H9 (cell line): ENCODE measurements at regions not wholly inside any gene's neighbourhood (a gene's known extent, or its start where the extent isn't known, plus 50 kb on each side); places are given as distances from the start of the nearest gene placed in this dataset.

ENCODE experiments used
- DNase-seq: peaks from one replicate; pipeline ENCODE4 v3.0.0-alpha.2; 2017
- H2AFZ ChIP-seq: one replicate; pipeline ENCODE4 v1.6.1; 2013; ENCODE audit warnings: mild to moderate bottlenecking, low read length, control low read depth, moderate library complexity
- H2AK5ac ChIP-seq: 2 replicates; pipeline ENCODE4 v1.6.1; 2013; ENCODE audit warnings: low read length, control low read depth, mixed read lengths; ENCODE audit not compliant: insufficient read length
- H2BK120ac ChIP-seq: one replicate; pipeline ENCODE4 v1.6.1; 2013; ENCODE audit warnings: low read depth, mild to moderate bottlenecking, low read length, control low read depth, inconsistent platforms; ENCODE audit not compliant: poor library complexity, severe bottlenecking
- H2BK12ac ChIP-seq: 2 replicates; pipeline ENCODE4 v1.6.1; 2013; ENCODE audit warnings: low read length, control low read depth, mixed read lengths, low read depth; ENCODE audit not compliant: insufficient read length
- H2BK15ac ChIP-seq: 2 replicates; pipeline ENCODE4 v1.6.1; 2013; ENCODE audit warnings: low read depth, low read length, control low read depth
- H2BK20ac ChIP-seq: one replicate; pipeline ENCODE4 v1.6.1; 2013; ENCODE audit warnings: low read depth, mild to moderate bottlenecking, low read length, control low read depth, inconsistent platforms; ENCODE audit not compliant: poor library complexity, severe bottlenecking
- H2BK5ac ChIP-seq: 2 replicates; pipeline ENCODE4 v1.6.1; 2013; ENCODE audit warnings: low read length, control low read depth, mixed read lengths; ENCODE audit not compliant: insufficient read length
- H3K14ac ChIP-seq: 2 replicates; pipeline ENCODE4 v1.6.1; 2013; ENCODE audit warnings: low read length, control low read depth; ENCODE audit not compliant: insufficient read depth
- H3K18ac ChIP-seq: 2 replicates; pipeline ENCODE4 v1.6.1; 2013; ENCODE audit warnings: low read depth, mild to moderate bottlenecking, mixed read lengths, low read length, control low read depth; ENCODE audit not compliant: insufficient read length
- H3K23ac ChIP-seq: 2 replicates; pipeline ENCODE4 v1.6.1; 2013; ENCODE audit warnings: low read length, control low read depth, mixed read lengths, low read depth; ENCODE audit not compliant: insufficient read length
- H3K23me2 ChIP-seq: 2 replicates; pipeline ENCODE4 v1.6.1; 2013; ENCODE audit warnings: low read depth, mild to moderate bottlenecking, mixed read lengths, low read length, control low read depth; ENCODE audit not compliant: insufficient read length, poor library complexity, severe bottlenecking
- H3K27ac ChIP-seq: 2 replicates; pipeline ENCODE4 v1.5.1; 2013; ENCODE audit warnings: low read length, control low read depth, mixed read lengths, low read depth; ENCODE audit not compliant: insufficient read length
- H3K27me3 ChIP-seq: 2 replicates; pipeline ENCODE4 v1.6.1; 2013; ENCODE audit warnings: low read length, control low read depth, inconsistent platforms; ENCODE audit not compliant: insufficient read depth
- H3K4ac ChIP-seq: 2 replicates; pipeline ENCODE4 v1.6.1; 2013; ENCODE audit warnings: low read depth, mild to moderate bottlenecking, control low read depth, inconsistent platforms, low read length, moderate library complexity
- H3K4me1 ChIP-seq: 2 replicates; pipeline ENCODE4 v1.6.1; 2013; ENCODE audit warnings: low read length, control low read depth, inconsistent platforms; ENCODE audit not compliant: insufficient read depth
- H3K4me2 ChIP-seq: 2 replicates; pipeline ENCODE4 v1.6.1; 2013; ENCODE audit warnings: low read length, control low read depth, mixed read lengths; ENCODE audit not compliant: insufficient read length, insufficient read depth
- H3K56ac ChIP-seq: 2 replicates; pipeline ENCODE4 v1.6.1; 2013; ENCODE audit warnings: low read depth, mild to moderate bottlenecking, mixed read lengths, low read length, control low read depth; ENCODE audit not compliant: insufficient read length
- H3K79me1 ChIP-seq: 2 replicates; pipeline ENCODE4 v1.6.1; 2013; ENCODE audit warnings: low read depth, mild to moderate bottlenecking, moderate library complexity, low read length, control low read depth, inconsistent platforms; ENCODE audit not compliant: insufficient read depth, poor library complexity, severe bottlenecking
- H3K79me2 ChIP-seq: 2 replicates; pipeline ENCODE4 v1.6.1; 2013; ENCODE audit warnings: low read length, control low read depth, inconsistent platforms; ENCODE audit not compliant: insufficient read depth
- H3K9ac ChIP-seq: 2 replicates; pipeline ENCODE4 v1.6.1; 2013; ENCODE audit warnings: low read length, control low read depth, mixed read lengths; ENCODE audit not compliant: insufficient read length; ENCODE audit errors: extremely low read depth
- H3K9me3 ChIP-seq: one replicate; pipeline ENCODE4 v1.6.1; 2013; ENCODE audit warnings: low read depth, low read length, inconsistent platforms; ENCODE audit not compliant: control insufficient read depth
- H3T11ph ChIP-seq: one replicate; pipeline ENCODE4 v1.6.1; 2013; ENCODE audit warnings: mild to moderate bottlenecking, low read length, control low read depth, inconsistent platforms
- H4K20me1 ChIP-seq: one replicate; pipeline ENCODE4 v1.6.1; 2013; ENCODE audit not compliant: control insufficient read depth, insufficient read length, insufficient read depth
- H4K5ac ChIP-seq: 2 replicates; pipeline ENCODE4 v1.6.1; 2013; ENCODE audit warnings: low read depth, mild to moderate bottlenecking, mixed read lengths, low read length, control low read depth; ENCODE audit not compliant: insufficient read length
- H4K8ac ChIP-seq: replicated peaks from 2 replicates; pipeline ENCODE4 v1.6.1; 2013; ENCODE audit warnings: low read length, control low read depth, mixed read lengths, low read depth; ENCODE audit not compliant: insufficient read length
- H4K91ac ChIP-seq: 2 replicates; pipeline ENCODE4 v1.6.1; 2013; ENCODE audit warnings: low read depth, mild to moderate bottlenecking, moderate library complexity, mixed read lengths, low read length, control low read depth; ENCODE audit not compliant: insufficient read length
- H3K27ac Mint-ChIP-seq, 3 experiments: 2 replicates in 2 of 3; 3 replicates in 1 of 3; pipeline ENCODE4 v1.8.0; 2020 to 2021; ENCODE audit warnings: mixed read lengths in 3 of 3, mild to moderate bottlenecking in 1 of 3, moderate library complexity in 1 of 3
- H3K27me3 Mint-ChIP-seq: 2 replicates; pipeline ENCODE4 v1.8.0; 2021; ENCODE audit warnings: low read depth, mild to moderate bottlenecking, moderate library complexity, mixed read lengths
- H3K36me3 Mint-ChIP-seq, 3 experiments: 2 replicates in 2 of 3; 3 replicates in 1 of 3; pipeline ENCODE4 v1.8.0; 2020 to 2021; ENCODE audit warnings: low read depth in 3 of 3, mixed read lengths in 3 of 3; ENCODE audit not compliant: insufficient read depth in 1 of 3
- H3K4me1 Mint-ChIP-seq, 2 experiments: 2 replicates each; pipeline ENCODE4 v1.8.0; 2020; ENCODE audit warnings: mixed read lengths in 2 of 2
- H3K4me3 Mint-ChIP-seq, 2 experiments: 2 replicates in 1 of 2; 3 replicates in 1 of 2; pipeline ENCODE4 v1.8.0; 2020 to 2021; ENCODE audit warnings: mild to moderate bottlenecking in 2 of 2, mixed read lengths in 2 of 2, moderate library complexity in 1 of 2
- H3K9me3 Mint-ChIP-seq, 2 experiments: 2 replicates in 1 of 2; 3 replicates in 1 of 2; pipeline ENCODE4 v1.8.0; 2020; ENCODE audit warnings: mild to moderate bottlenecking in 2 of 2, mixed read lengths in 2 of 2, moderate library complexity in 1 of 2
- WGBS: extraction: QIAGEN DNeasy Blood & Tissue Kit; methylation state at CpG from one replicate; pipeline ENCODE4 v1.1.7; 2013; ENCODE audit warnings: missing lambda C conversion rate, low lambda C conversion rate, mixed read lengths; ENCODE audit not compliant: insufficient read length; ENCODE audit errors: extremely low coverage; 5-methylcytosine and 5-hydroxymethylcytosine counted together
- TF ChIP-seq, protein P1 (sequence below): fragments of 200-600 bp; sonication (generic); conservative IDR thresholded peaks from 3 replicates; pipeline ENCODE4 v1.8.0; 2021; ENCODE audit warnings: antibody characterized with exemption, mild to moderate bottlenecking

DNA sequence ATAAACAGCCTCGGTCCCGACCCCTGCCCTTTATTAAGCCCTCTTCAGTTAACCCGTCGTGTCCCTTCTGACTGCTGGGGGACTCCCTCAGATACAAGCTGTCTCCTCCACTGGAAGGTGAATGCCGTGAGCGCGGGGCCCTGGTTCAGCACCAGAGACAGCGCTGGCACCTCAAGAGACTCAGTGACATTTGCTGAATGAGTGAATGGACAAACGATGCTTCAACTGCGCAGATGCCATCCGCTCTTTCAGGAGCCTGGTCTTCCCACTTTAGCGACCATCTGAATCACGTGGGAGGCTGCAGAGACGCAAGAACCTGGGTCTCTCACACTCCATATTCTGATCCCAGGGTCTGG is 92.6 kb upstream of the SFSWAP start:
- Histone ChIP-seq H3K4ac (no peak overlapping the region), H3T11ph (no peak overlapping the region), H3K9ac (no peak overlapping the region), H4K5ac (no peak overlapping the region), H3K79me1 (no peaks in the 10 kb centered on the region), H3K27ac (no peak overlapping the region), H3K18ac (no peak overlapping the region), H4K8ac (no peak overlapping the region), H3K56ac (no peak overlapping the region), H2AFZ (no peak overlapping the region), H3K4me1 (peaks cover 12% of the 10 kb centered on the region; the same call in 1 of the 2 replicates), H4K91ac (no peak overlapping the region), H2AK5ac (no peak overlapping the region), H3K23me2 (no peaks in the 10 kb centered on the region), H2BK20ac (no peak overlapping the region), H2BK12ac (no peak overlapping the region), H2BK15ac (no peak overlapping the region), H3K14ac (no peak overlapping the region), H3K79me2 (no peaks in the 10 kb centered on the region), H2BK5ac (no peak overlapping the region), H4K20me1 (no peaks in the 10 kb centered on the region), H3K23ac (no peak overlapping the region), H3K4me2 (no peak overlapping the region), H3K27me3 (no peaks in the 10 kb centered on the region), H2BK120ac (no peak overlapping the region), H3K9me3 (no peaks in the 10 kb centered on the region)
- no peak overlapping the region for H3K4me3 Mint-ChIP-seq
- DNase-seq = peak; percentile 71
- WGBS = no CpG with 5 or more reads among the region's 14 CpGs
- no peaks in the 10 kb centered on the region for H3K36me3 Mint-ChIP-seq
- peaks cover 26 to 42% of the 10 kb centered on the region in 2 experiments for H3K4me1 Mint-ChIP-seq
- H3K27me3 Mint-ChIP-seq = peaks cover 12% of the 10 kb centered on the region
- no peak overlapping the region for H3K27ac Mint-ChIP-seq
- no peaks in the 10 kb centered on the region for H3K9me3 Mint-ChIP-seq
- TF ChIP-seq, protein P1, sequence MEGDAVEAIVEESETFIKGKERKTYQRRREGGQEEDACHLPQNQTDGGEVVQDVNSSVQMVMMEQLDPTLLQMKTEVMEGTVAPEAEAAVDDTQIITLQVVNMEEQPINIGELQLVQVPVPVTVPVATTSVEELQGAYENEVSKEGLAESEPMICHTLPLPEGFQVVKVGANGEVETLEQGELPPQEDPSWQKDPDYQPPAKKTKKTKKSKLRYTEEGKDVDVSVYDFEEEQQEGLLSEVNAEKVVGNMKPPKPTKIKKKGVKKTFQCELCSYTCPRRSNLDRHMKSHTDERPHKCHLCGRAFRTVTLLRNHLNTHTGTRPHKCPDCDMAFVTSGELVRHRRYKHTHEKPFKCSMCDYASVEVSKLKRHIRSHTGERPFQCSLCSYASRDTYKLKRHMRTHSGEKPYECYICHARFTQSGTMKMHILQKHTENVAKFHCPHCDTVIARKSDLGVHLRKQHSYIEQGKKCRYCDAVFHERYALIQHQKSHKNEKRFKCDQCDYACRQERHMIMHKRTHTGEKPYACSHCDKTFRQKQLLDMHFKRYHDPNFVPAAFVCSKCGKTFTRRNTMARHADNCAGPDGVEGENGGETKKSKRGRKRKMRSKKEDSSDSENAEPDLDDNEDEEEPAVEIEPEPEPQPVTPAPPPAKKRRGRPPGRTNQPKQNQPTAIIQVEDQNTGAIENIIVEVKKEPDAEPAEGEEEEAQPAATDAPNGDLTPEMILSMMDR = no peak
